GM21515 (cell line): ENCODE measurements at regions not wholly inside any gene's neighbourhood (a gene's known extent, or its start where the extent isn't known, plus 50 kb on each side); places are given as distances from the start of the nearest gene placed in this dataset.

Experiments used
- ATAC-seq: cut with Tn5 transposase; IDR thresholded peaks from one replicate; pipeline ENCODE4 v1.9.1; 2021; ENCODE audit not compliant: unreplicated experiment

GRCh38 chr15:98187549-98187948 is 227.0 kb downstream of the ARRDC4 start:
- no peak for ATAC-seq

DNA sequence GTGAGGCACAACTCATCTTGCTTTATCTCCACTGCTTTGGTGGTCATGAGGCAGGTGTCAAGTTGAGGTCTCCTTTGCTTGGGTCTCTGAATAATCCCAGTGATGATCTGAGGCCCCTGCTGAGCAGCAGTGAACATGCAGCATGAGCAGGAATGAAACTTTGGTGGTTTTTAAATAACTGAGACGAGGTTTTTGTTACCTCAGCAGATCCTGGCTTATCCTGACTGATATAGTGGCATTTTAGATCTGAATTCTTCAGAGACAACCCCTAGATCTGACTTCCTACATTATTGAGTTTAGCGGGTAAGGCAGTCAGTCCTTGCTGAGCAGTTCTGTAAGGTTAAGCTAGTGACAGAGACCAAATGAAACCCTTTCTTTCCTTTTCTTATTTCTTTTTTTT is 230.4 kb downstream of the ARRDC4 start:
- ATAC-seq: no peak

GRCh38 chr15:98195796-98196195 is 235.3 kb downstream of the ARRDC4 start:
- no peak for ATAC-seq

DNA sequence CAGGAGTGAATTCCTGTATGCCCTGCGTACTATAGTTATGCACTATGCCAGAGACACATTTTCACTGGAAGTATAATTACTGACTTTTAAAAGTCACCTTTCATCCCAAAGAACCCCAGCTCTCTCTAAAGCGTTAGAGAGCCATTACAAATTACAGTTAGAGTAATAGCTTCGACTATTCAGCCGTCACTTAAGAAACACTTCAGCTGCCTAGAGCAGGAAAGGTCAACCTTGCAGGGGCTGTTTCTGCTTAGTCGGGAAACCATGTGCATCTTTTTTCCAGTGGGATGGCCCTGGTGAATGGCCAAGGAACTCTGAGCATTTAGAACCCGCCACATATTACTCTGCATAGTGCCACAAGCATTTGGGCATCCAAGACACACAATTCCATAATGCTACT is 235.9 kb downstream of the ARRDC4 start:
- ATAC-seq: no peak

GRCh38 chr15:98202256-98202655 is 241.8 kb downstream of the ARRDC4 start:
- no peak for ATAC-seq

GRCh38 chr15:98203872-98204660 is 243.6 kb downstream of the ARRDC4 start:
- ATAC-seq: no peak

GRCh38 chr15:98207928-98208327 is 247.4 kb downstream of the ARRDC4 start:
- no peak for ATAC-seq

GRCh38 chr15:98213346-98213979 is 253.0 kb downstream of the ARRDC4 start:
- ATAC-seq: no peak

DNA sequence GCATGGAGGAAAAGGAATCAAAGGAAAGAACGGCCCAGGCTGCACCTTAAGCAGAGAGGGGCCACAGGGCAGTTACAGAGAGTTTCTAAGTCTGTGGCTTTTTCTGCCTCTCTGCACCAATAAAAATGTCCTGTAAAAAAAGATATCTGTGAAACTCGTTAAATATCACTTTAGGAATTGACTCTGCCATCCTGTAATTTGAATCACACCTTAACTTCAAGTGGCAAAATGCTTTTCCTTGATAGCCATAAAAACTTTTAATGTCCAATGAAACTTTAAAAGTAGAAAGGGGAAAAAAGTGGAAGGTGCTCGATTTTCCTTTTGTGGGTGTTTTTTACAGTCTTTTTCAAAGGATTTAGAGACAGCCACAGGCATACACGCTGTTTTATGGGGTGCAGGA is 255.7 kb downstream of the ARRDC4 start:
- no peak for ATAC-seq

- ATAC-seq: no peak
Measured at GRCh38 chr15:98217356-98217755, 256.9 kb downstream of the ARRDC4 start.

DNA sequence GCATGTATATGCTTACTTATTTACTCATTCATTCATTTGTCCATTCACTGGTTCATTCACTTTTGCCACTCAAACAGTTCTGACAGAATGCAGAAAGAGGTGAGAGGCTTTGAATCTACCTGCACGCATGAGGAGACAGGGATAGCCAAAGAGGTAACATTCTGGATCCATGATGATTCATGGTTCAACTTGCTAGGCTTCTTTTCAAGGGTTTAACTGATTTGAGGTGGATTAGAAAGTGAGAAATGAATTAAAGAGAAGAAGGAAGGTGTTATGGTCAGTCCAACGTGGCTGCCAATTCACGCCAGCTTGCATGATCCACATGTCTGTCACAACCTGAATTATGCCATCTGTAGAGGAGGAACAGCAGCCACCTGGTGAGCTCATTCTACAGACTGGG is 260.6 kb downstream of the ARRDC4 start:
- no peak for ATAC-seq

DNA sequence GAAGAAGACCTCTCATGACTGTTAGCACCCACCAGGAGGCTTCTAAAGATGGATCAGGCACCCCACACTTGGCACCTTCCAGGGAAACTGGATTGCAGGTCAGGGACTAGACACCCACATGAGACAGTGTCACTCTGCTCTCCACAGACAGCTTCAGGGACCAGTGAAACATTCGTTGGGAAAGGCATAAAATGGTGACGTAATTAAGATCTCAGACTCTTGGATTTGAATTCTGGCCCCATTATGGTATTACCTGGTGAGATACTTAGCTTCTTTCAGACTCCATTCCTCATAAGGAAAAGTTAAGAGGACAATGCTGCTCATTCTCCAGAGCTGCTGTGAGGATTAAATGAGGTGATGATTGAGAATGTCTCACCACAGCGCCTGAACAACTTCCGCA is 261.1 kb downstream of the ARRDC4 start:
- no peak for ATAC-seq

DNA sequence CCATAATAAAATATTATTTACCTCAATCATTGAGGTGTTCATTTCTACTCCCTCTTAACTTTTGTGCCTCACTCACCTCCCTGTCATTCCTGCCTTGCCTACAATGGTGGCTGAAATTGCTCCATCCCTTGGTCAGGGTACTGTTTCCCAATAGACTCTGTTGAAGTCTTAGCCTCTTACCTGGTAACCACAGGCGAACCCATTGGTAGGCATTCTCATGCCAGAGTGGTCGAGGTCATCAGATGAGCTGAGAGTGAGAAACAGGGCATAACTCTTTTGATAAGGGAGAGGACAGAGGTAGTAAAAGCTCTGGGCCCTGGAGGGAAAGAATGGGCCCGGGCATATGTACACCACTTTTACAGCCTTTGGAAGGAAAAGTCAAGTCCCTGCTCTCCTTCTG is 265.6 kb downstream of the ARRDC4 start:
- ATAC-seq: no peak

DNA sequence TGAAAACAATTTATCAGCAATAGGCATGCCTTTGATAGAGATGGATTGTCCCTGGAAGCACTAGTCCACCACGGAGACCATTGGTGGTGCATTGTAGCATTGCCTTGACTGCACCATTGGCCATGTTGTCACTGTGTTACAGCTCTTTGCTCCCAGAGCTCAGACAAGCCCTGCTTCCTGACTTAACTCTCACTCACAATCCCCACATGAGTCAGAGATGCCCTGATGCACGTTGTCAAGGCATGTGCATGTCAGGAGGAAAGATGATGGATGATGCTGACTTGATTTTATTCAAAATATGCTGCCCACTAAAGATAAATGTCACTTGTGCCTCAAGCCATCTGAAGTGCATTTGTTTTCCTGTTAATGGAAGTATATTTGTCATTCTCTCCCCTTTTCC is 266.1 kb downstream of the ARRDC4 start:
- ATAC-seq: no peak

GRCh38 chr15:98228846-98229245 is 268.3 kb downstream of the ARRDC4 start:
- ATAC-seq: no peak

GRCh38 chr15:98230975-98231374 is 270.5 kb downstream of the ARRDC4 start:
- ATAC-seq: no peak

DNA sequence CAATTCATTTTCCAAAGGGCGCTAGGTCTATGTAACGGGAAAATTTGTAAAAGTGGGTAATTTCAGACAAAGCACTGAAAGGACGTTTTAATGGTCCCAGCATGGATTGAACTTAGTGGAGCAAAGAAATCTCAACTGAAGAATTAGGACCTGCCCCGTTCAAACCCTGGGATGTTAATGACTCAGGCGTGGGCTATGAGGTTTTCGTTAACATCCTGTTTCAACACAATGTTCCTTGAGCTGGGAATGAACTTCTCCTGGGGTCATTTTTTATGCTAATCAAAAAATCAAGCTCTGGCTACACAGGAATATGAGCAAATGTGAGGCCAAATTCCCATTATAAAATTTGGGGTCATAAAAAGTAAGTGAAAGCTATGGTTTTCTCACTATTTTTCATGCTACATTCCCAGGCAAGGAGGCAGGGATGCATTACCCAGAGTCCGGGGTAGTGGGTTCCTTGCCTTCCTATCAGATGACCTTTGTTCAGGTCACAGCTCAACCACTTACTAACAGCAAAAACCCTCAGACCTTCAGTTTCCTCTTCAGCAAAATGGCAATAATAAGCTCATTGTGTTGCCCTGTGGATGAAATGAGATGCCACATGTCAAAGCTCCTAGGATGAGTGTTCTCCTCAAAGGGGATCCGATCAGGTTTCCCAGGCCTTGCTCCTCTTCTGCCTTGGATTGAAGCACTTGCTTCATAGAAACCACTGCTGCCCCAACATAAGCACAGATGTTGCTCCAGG is 271.4 kb downstream of the ARRDC4 start:
- no peak for ATAC-seq

DNA sequence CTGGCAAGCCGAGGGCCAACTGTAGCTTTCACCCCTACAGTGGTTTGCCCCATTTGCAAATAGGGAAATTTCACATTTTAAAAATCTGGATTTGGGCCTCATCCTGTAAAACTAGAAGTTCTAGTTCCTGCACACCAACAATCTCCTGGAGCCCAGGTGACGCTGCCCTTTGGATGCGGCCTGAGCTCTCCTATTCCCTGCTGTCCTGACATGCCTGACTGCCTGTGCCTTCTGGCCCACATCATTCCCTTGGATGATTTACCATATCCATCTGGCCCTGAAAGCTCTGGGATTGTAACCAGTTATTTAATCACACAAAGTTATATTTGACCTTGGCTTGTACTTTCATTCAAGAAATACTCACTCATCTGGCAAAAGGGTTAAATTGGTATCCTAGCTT is 272.3 kb downstream of the ARRDC4 start:
- ATAC-seq: no peak

DNA sequence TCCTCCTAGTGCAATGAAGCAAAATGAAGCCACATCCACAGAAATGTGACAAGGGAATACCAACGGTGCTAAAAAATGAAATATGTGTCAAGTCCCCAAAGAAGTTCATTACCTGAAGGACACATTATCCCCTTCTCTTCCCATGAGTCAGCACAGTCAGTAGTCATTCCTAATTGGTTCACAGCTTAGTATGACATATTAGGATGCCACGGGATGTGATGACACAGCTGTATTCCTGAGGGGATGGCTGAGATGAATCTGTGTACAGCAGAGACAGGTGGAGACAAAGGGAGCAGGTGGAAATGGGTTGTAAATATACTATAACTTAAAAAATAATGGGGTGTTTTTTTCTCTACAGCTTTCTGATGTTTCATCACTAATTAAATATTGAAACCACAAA is 273.4 kb downstream of the ARRDC4 start:
- no peak for ATAC-seq

DNA sequence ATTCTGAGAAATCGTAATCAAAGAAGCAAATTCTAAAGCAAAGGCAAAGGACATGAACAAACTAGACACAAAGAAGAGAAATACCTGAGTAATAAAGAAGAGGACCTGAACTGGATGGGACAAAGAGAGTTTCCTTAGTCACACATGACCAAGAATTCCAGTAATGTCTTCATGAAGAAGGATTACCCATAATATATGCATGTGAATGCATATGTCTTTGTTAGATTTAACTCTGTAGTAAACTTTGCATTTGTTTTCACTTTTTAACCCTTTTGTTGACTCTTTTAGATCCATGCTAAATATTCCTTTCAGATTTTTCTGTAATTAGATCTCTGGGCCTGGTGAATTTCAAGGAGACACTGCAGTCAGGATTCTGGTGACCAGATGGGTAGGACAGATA is 279.8 kb downstream of the ARRDC4 start:
- ATAC-seq: no peak

GRCh38 chr15:98241032-98241554 is 280.6 kb downstream of the ARRDC4 start:
- no peak for ATAC-seq

- ATAC-seq: no peak
Measured at GRCh38 chr15:98257290-98257689, 296.8 kb downstream of the ARRDC4 start.
